ENCODE measurements at regions not wholly inside any gene's neighbourhood (a gene's known extent, or its start where the extent isn't known, plus 50 kb on each side); places are given as distances from the start of the nearest gene placed in this dataset.

- DNase-seq (ENCODE audit: low spot score): no peak
- no peak overlapping the region for H3K27ac ChIP-seq (ENCODE audit: low read depth in 1 of 2, low read length in 2 of 2)
- no peak overlapping the region for H3K4me3 ChIP-seq (ENCODE audit: low read depth in 1 of 3, low read length in 3 of 3)
- no peaks in the 10 kb centered on the region for H3K4me1 ChIP-seq (ENCODE audit: control insufficient read depth in 4 of 4, insufficient read depth in 4 of 4, low read length in 3 of 4)
- no peaks in the 10 kb centered on the region for H3K9me3 ChIP-seq (ENCODE audit: control insufficient read depth in 4 of 4, low read length in 3 of 4)
- no peak overlapping the region for H3K9ac ChIP-seq (ENCODE audit: low read depth in 1 of 2, low read length in 2 of 2)
- no peaks in the 10 kb centered on the region for H3K36me3 ChIP-seq (ENCODE audit: control insufficient read depth in 4 of 4, insufficient read depth in 3 of 4, low read depth in 1 of 4, low read length in 3 of 4)
- H3K27me3 ChIP-seq (ENCODE audit: control insufficient read depth in 4 of 4, insufficient read depth in 4 of 4, low read length in 3 of 4): no peaks in the 10 kb centered on the region
- 64% methylated on average over 3 of the region's 3 CpGs for WGBS
- TF ChIP-seq RAD21 (IDR thresholded peaks at IDR 0.05) (no peak), FOXA1 (IDR thresholded peaks at IDR 0.05) (no peak), YY1 (IDR thresholded peaks at IDR 0.05) (no peak), ATF3 (IDR thresholded peaks at IDR 0.05) (no peak), JUND (IDR thresholded peaks at IDR 0.05) (no peak), TAF1 (conservative IDR thresholded peaks at IDR 0.05) (no peak), GABPA (IDR thresholded peaks at IDR 0.05 in 1 of 2, conservative IDR thresholded peaks at IDR 0.05 in 1 of 2) (no peak), FOXA2 (IDR thresholded peaks at IDR 0.05) (no peak), NR2F2 (IDR thresholded peaks at IDR 0.05) (no peak), SP1 (IDR thresholded peaks at IDR 0.05) (no peak), EGR1 (IDR thresholded peaks at IDR 0.05; ENCODE audit: low read depth in 2 of 2) (no peak), HNF4G (IDR thresholded peaks at IDR 0.05) (no peak), CTCF (IDR thresholded peaks at IDR 0.05; ENCODE audit: low read depth, low read length, missing input control) (no peak), HNF4A (conservative IDR thresholded peaks at IDR 0.05) (no peak)
Observed at GRCh38 chr1:187442603-187443002, 613.9 kb downstream of the PLA2G4A start.

- Histone ChIP-seq H3K27me3 (ENCODE audit: control insufficient read depth in 4 of 4, insufficient read depth in 4 of 4, low read length in 3 of 4) (no peaks in the 10 kb centered on the region), H3K27ac (ENCODE audit: low read depth in 1 of 2, low read length in 2 of 2) (no peak overlapping the region), H3K9ac (ENCODE audit: low read depth in 1 of 2, low read length in 2 of 2) (no peak overlapping the region), H3K4me3 (ENCODE audit: low read depth in 1 of 3, low read length in 3 of 3) (no peak overlapping the region), H3K9me3 (ENCODE audit: control insufficient read depth in 4 of 4, low read length in 3 of 4) (no peaks in the 10 kb centered on the region), H3K36me3 (ENCODE audit: control insufficient read depth in 4 of 4, insufficient read depth in 3 of 4, low read depth in 1 of 4, low read length in 3 of 4) (no peaks in the 10 kb centered on the region), H3K4me1 (ENCODE audit: control insufficient read depth in 4 of 4, insufficient read depth in 4 of 4, low read length in 3 of 4) (no peaks in the 10 kb centered on the region)
- WGBS: 73% methylated on average over 3 of the region's 3 CpGs
- DNase-seq (ENCODE audit: low spot score): no peak
- TF ChIP-seq FOXA2 (IDR thresholded peaks at IDR 0.05): no peak
Observed at GRCh38 chr1:187443939-187444338, 615.2 kb downstream of the PLA2G4A start.

- Histone ChIP-seq H3K9ac (ENCODE audit: low read depth in 1 of 2, low read length in 2 of 2) (no peak overlapping the region), H3K4me3 (ENCODE audit: low read depth in 1 of 3, low read length in 3 of 3) (no peak overlapping the region), H3K27me3 (ENCODE audit: control insufficient read depth in 4 of 4, insufficient read depth in 4 of 4, low read length in 3 of 4) (no peaks in the 10 kb centered on the region), H3K9me3 (ENCODE audit: control insufficient read depth in 4 of 4, low read length in 3 of 4) (no peaks in the 10 kb centered on the region), H3K36me3 (ENCODE audit: control insufficient read depth in 4 of 4, insufficient read depth in 3 of 4, low read depth in 1 of 4, low read length in 3 of 4) (no peaks in the 10 kb centered on the region), H3K27ac (ENCODE audit: low read depth in 1 of 2, low read length in 2 of 2) (no peak overlapping the region), H3K4me1 (ENCODE audit: control insufficient read depth in 4 of 4, insufficient read depth in 4 of 4, low read length in 3 of 4) (no peaks in the 10 kb centered on the region)
- 80% methylated on average over 2 of the region's 2 CpGs for WGBS
- TF ChIP-seq CTCF (IDR thresholded peaks at IDR 0.05; ENCODE audit: low read depth, low read length, missing input control) (no peak), GABPA (IDR thresholded peaks at IDR 0.05 in 1 of 2, conservative IDR thresholded peaks at IDR 0.05 in 1 of 2) (no peak), SP1 (IDR thresholded peaks at IDR 0.05) (no peak), RXRA (IDR thresholded peaks at IDR 0.05) (no peak), TAF1 (conservative IDR thresholded peaks at IDR 0.05) (no peak), EGR1 (IDR thresholded peaks at IDR 0.05; ENCODE audit: low read depth in 2 of 2) (no peak)
- no peak for DNase-seq (ENCODE audit: low spot score)
Observed at GRCh38 chr1:187445066-187445465, 616.3 kb downstream of the PLA2G4A start.

All from liver (tissue), 8 donors.